NK-92 treated with Interleukin-12 subunit alpha and Interleukin-12 subunit beta, amount 100 ng/mL, for 24 hours (cell line): ENCODE measurements at regions not wholly inside any gene's neighbourhood (a gene's known extent, or its start where the extent isn't known, plus 50 kb on each side); places are given as distances from the start of the nearest gene placed in this dataset.

ENCODE experiments used
- DNase-seq: peaks from one replicate; lab custom pipeline; 2025; lab: John Stamatoyannopoulos, UW

DNA sequence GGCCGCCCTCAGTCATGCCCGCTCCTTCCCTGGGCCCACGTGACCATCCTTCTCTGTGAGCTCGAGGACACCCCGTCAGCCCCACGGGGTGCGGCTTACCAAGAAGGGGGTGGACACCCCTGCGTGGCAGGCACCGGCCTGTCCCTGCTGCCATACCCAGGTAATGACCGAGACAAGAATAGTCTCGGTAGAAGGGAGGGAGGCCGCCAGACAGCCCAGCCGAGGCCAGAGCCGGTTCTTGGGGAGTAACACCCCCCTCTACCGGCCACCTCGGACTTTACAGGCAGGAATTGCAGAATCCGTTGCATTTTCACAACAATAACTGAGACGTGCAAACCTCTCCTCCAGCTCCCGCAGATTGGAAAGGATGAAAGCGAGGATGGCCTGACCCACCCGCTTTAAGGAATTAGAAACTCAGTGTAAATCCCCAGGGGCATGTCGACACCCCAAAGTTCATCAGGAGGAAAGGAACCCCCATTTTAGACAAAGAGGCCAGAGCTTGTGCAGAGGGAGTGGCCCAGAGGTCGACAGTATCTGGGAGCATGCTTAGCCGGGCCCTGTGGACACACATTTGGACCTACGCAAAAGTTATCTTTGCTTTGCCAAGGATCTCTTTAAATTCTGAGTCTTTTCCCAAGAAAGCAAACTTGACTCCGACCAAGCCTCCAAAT lies 60.1 kb upstream of the GLI2 start:
- DNase-seq: peak; percentile 14

DNA sequence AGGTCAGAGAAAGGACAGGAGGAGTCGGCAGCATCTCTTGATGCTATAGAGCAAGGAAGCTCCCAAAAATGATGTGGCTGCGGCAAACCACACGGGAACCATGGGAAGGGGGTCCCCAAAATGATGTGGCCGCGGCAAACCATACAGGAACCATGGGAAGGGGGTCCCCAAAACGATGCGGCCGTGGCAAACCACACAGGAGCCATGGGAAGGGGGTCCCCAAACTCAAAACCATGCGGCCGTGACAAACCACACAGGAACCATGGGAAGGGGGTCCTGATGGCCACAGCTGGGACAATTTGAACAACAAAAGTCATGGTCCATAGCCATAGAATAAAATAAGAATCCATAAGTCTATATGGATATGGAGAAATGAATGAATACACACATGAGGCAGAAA lies 58.4 kb upstream of the GLI2 start:
- DNase-seq: no peak

DNA sequence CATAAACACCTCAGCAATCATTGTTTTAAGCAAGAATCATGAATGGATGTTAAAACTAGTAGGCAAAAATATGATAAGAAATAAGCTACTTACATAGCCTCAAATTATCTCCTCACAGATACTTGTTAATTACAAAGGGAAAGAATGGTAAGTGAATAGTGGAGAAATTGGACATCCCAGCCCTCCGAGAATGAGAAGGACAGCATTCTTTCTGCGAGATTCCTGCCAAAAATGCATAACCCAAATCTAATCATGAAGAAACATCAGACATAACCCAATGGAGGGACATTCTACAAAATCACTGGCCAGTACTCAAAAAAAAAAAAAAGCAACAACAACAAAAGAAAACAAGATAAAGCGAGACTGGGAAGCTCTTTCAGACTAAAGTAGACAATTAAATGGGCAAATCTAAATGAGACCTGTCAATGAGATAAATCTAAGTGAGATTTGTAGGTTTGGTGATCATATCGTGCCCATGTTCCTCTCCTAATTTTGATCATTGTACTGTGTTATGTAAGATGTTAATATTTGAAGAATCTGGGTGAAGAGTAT lies 57.9 kb upstream of the GLI2 start:
- DNase-seq: no peak

DNA sequence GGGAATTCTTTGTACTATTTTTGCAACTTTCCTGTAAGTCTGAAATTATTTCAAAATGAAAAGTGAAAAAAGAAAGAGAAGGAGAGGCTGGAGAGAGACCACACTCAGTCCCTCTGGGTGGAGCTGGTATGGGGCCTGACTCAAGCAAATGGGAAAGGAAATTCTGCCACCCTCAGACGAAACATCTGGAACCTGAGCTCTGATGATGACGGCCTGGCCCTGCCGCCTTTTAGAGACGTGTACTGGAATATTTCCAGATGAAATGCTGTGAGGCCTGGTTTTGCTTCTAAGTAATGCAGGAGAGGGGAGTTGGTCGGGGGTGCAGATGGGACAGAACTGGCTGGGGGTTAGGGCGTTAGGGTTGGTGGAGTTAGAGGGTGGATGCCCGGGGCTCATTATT lies 57.4 kb upstream of the GLI2 start:
- DNase-seq: no peak

DNA sequence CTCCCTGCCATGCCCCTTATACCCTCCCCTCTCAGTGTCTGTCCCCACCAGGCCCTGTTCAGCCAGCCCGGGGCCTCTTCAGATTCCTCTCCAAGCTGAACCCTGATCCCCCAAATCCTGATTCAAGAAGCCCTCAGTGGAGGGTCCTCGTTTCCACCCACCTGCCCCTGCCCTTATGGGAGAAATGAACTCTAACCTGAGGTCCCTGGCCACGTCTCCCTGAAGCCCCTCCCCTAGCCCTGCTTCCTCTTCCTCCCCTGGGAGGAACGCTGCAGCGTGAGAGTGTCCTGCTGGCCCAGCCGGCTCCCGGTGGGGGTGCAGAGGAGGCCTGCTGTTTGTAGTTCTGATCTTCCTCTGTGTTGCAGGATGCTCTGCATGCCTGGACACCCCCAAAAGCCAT lies 56.7 kb upstream of the GLI2 start:
- no peak for DNase-seq

DNA sequence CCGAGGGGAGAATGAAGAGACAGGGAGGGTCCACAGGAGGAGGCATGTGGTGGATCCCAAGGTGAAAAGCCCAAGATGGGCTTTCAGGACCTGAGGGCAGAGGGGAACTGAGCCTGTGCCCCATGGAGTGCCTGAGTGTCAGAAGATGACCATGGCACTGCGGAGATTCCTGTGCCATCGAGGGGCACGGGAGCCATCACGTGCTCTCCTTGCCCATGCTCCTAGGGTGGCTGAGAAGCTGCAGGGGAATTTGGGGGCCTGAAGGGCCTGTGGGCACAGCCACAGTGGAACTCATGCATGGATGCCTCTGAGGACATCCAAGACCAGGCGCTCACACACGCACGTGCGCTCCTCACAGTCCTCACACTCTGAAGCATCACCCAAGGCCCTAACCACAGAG lies 56.1 kb upstream of the GLI2 start:
- no peak for DNase-seq

DNA sequence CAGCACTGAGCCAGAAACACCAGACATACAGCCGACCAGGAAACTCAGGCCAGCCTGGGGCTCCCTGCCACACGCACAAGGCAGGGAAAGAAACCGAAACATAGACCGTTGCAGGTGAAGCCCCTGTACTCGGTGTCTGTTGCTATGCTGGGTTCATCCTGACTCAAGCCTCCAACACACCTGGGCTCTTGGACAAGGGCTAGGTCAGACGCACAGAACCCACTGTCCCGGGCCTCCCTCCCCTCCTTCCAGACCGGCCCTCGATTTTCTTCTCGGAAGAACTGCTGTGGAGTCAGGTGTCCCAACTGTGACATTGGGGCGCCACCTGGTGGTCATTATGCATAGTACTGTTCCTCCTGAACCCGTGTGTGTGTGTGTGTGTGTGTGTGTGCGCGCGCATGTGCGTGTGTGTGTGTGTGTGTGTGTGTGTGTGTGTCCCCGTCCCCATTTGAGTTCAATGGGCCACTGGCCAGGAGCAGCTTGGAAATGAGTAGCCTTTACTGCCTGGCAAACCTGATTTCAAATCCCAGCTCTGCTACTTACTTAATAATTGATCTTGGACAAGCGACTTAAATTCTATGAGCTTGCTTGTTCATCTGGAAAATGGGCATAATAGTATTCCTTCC lies 55.4 kb upstream of the GLI2 start:
- DNase-seq: peak; percentile 48

DNA sequence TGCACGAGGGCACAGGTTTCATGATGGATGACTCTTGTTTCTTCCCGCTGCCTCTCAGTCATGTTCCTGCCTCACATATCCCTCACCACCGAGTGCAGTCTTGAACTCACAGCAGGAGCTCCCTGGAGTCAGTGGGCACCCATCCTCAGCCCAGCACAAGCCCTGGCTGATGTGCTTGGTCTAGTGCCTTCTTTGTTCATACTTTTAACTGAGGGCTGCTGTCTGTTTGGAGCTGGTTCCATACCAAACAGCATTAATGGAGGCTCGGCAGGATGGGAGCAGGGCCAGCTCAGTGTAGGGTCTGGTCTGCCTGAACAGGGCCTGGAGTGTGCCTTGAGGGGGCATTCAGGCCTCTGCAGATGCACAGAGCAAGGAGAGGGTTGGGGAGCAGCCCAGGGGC lies 54.5 kb upstream of the GLI2 start:
- no peak for DNase-seq

DNA sequence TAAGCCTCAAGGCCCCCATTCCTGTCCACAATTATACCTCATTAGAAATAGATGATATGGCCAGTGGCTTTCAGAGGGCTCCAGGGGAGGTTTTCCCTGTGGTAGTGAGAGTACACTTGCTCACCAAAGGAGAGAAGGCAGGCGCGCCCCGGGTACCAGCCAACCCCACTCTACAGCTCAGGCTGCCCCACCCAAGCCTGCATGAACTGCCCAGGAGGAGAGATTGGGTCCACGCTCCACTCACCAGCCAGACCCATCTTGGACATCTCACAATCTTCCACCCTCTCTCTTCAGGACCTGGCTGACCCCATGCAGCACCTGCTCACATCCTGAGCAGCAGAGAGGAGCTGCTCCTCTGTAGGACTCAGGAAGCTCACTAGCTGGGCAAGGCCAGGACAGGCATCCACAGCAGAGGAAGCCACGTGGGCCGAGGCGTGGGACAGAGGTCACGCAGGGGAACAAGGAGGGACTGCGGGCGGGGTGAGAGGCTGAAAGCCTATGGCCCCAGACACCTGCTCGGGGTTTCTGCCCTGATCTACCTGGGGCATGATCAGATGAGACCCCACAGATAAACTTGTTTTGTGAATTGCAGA lies 53.9 kb upstream of the GLI2 start:
- no peak for DNase-seq

DNA sequence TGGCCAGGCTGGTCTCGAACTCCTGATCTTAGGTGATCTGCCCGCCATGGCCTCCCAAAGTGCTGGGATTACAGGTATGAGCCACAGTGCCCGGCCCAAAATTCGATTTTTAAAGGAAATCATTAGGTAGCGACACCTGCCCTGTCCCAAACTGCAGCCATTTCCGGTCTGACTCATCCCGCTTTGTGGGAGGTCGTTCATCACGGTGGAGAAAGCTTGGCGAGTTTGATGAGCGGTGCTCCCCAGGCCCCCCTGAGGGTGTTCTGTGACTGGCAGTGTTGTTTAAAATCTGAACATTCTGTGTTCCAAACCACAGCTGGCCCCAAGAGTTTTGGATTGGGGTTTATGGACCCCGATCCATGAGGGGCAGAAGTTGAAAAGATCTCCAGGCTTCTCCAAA lies 53.0 kb upstream of the GLI2 start:
- DNase-seq: no peak

DNA sequence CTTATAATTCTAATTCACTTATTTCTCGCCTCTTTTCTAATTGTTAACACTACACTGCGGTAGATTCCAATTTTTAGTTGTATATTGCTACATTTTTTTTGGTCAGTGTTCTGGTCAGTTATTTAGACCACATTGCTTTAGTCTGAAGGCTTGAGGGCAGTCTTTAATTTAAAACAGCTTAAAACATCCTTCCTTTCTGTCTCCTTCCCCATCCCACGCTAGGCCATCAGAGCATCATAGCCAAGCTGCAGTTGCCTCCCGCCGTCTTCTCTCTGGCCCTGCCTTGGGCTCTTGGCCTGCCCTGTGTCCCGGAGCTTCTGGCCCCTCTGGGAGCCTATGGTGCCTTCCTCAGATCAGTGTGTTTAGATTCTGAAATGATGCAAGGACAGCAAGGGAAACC lies 52.6 kb upstream of the GLI2 start:
- DNase-seq: no peak

DNA sequence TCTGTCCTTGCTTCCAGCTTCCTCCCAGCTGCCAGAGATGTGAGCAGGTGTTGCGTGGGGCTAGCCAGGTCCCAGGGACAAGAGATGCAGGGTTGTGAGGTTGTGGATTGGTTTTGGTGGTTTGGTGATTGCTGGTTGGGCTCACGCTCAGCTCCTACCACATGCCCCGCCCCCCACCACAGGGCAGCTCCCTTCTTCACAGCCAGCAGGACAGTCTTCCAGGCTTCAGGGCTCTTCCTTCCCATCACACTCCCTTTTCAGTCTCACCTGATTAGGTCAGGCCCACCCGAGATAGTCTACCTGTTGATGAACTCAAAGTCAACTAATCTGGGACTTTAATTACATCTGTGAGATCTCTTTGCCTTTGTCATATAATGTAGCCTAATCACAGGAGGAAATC lies 52.0 kb upstream of the GLI2 start:
- no peak for DNase-seq

DNA sequence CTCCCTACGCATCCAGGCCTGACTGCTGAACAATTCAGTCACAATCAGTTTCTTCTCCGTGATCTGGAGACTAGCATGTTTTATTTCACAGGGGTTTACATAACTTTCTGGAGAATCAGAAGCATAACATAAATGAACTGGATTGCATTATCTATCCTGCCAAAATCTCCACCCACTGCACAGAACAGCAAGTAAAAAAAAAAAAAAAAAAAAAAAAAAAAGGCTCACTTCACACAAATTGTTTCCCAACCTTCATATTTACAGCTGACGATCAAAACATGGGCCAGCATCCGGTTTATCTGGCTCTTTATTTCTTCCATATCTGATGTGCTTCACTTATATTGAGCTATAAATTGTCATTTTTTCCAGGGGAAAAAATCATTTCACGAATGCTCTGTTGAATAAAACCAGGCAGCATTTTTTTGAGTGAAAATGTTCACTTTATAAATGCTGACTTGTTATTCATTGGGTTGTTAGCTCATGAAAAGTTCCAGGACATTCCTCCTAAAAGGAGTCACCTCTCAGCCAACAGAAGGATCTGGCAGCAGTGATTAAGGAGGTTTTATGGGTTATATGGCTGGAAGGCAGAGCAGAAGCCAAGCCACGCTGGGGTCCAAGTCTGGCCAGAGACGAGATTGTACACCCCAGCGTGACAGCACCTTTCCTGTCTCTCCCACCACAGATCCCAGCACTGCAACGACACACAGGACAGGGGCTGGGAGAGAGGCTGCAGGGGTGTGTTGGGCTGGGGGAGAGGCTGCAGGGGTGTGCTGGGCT lies 51.2 kb upstream of the GLI2 start:
- no peak for DNase-seq

DNA sequence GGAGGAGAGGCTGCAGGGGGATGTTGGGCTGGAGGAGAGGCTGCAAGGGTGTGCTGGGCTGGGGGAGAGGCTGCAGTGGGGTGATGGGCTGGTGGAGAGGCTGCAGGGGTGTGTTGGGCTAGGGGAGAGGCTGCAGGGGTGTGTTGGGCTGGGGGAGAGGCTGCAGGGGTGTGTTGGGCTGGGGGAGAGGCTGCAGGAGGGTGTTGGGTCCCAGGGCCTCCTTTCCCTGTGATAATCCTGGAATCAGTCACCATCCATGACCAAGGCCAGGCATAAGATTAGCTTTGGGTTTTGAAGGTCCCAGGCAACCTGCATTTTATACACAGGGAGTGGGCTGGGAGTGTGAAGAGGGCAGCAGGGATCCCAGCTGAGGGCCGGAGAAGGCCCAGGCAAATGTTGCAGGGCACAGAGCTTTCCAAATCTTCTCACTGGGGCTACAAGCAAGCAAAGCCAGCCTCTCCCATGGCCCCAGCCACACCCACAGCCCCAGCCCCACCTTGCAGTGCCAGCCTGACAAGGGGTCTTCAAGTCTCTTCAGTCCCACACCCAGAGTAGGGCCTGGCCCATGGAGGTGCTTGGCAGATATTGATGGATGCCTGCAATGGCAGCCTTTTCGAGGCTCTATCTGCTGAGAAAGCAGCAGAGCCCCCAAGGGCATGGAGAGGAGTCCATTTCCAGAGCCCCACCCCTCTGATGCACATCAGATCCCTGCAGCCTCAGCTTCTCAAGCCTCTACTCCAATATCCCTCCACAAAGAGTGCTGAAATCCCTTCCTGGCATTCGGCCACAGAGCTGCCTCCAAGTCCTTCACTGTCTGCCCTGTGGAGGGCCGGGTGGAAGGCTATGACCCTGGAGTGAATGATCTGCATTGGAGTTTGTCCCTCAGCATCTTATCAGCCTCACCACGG lies 50.3 kb upstream of the GLI2 start:
- no peak for DNase-seq
